Kidney epithelial cell (primary cell): ENCODE measurements at regions not wholly inside any gene's neighbourhood (a gene's known extent, or its start where the extent isn't known, plus 50 kb on each side); places are given as distances from the start of the nearest gene placed in this dataset.

ENCODE experiments used
- DNase-seq: peaks from one replicate; pipeline ENCODE4 v3.0.0-alpha.2; 2010; ENCODE audit warnings: low read depth
- H3K27me3 ChIP-seq: 2 replicates; pipeline ENCODE4 v1.6.0; 2011; ENCODE audit warnings: low read length; ENCODE audit not compliant: control insufficient read depth, insufficient read depth
- H3K36me3 ChIP-seq: 2 replicates; pipeline ENCODE4 v1.5.1; 2011; ENCODE audit warnings: low read length; ENCODE audit not compliant: control insufficient read depth, insufficient read depth
- H3K4me3 ChIP-seq: 2 replicates; pipeline ENCODE4 v1.5.1; 2011; ENCODE audit warnings: low read depth, mild to moderate bottlenecking, control low read depth, low read length
- TF ChIP-seq, protein P1 (sequence below): IDR thresholded peaks from 2 replicates; pipeline ENCODE4 v1.5.1; 2011; ENCODE audit warnings: mild to moderate bottlenecking, moderate library complexity, low read length, control low read depth, inconsistent platforms; ENCODE audit not compliant: insufficient read depth, poor library complexity, severe bottlenecking

DNA sequence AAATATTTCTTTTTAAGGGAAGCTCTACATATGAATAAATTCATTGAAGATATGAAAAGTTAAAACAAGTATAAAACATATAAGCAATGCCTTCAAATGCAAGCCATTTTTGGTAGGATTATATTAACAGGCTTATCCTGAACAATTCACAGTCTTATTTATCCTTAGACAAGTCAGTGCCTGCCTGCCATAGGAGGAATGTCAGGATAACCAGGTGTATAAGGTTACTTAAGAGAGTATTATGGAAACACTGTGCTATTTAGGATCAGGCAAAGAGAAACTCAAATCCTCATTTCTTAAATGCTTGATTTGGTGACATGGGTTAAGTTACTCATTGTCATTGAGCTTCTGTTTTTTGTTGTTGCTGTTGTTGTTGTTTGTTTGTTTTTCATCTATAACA lies 2029.9 kb upstream of the AGA start:
- Histone ChIP-seq H3K4me3 (no peak overlapping the region), H3K27me3 (no peaks in the 10 kb centered on the region), H3K36me3 (no peaks in the 10 kb centered on the region)
- DNase-seq: no peak
- TF ChIP-seq, protein P1, sequence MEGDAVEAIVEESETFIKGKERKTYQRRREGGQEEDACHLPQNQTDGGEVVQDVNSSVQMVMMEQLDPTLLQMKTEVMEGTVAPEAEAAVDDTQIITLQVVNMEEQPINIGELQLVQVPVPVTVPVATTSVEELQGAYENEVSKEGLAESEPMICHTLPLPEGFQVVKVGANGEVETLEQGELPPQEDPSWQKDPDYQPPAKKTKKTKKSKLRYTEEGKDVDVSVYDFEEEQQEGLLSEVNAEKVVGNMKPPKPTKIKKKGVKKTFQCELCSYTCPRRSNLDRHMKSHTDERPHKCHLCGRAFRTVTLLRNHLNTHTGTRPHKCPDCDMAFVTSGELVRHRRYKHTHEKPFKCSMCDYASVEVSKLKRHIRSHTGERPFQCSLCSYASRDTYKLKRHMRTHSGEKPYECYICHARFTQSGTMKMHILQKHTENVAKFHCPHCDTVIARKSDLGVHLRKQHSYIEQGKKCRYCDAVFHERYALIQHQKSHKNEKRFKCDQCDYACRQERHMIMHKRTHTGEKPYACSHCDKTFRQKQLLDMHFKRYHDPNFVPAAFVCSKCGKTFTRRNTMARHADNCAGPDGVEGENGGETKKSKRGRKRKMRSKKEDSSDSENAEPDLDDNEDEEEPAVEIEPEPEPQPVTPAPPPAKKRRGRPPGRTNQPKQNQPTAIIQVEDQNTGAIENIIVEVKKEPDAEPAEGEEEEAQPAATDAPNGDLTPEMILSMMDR: no peak

DNA sequence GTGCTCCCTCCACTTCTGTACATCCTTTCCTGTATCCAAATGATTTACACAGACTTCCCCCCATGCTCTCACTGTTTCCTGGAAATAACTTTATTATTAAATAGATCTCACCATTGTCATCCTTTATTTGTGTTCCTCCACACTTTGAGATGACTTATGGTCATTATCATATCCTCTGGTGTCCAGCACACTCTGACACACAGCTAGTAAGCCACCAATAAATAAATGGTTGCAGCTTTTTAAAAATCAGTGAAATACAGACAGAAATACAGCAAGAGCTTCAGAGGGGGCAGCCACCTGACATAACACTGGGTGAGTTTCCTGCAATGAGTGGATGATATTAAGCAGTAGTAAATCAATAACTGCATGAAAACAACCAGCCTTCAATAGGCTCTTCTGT lies 2036.4 kb upstream of the AGA start:
- TF ChIP-seq, protein P1: no peak
- Histone ChIP-seq H3K36me3 (no peaks in the 10 kb centered on the region), H3K27me3 (no peaks in the 10 kb centered on the region), H3K4me3 (no peak overlapping the region)
- no peak for DNase-seq

DNA sequence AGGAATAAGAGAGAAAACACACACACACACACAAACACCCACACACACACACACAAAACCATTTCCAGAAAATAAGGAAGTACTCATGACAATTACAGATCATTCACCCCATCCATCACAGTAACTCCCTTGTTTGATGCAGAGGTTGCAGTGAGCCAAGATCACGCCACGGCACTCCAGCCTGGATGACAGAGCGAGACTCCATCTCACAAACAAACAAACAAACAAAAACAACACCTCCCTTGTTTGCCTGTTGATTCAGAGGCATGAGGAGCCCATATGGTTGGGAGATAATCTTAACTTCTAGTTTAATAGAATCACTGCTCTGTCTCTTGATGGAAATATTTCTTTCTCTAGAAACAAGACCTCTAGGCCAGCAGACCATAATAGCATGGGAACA lies 2043.5 kb upstream of the AGA start:
- DNase-seq: no peak
- TF ChIP-seq, protein P1: no peak
- no peaks in the 10 kb centered on the region for H3K27me3 ChIP-seq
- no peak overlapping the region for H3K4me3 ChIP-seq
- H3K36me3 ChIP-seq: no peaks in the 10 kb centered on the region

DNA sequence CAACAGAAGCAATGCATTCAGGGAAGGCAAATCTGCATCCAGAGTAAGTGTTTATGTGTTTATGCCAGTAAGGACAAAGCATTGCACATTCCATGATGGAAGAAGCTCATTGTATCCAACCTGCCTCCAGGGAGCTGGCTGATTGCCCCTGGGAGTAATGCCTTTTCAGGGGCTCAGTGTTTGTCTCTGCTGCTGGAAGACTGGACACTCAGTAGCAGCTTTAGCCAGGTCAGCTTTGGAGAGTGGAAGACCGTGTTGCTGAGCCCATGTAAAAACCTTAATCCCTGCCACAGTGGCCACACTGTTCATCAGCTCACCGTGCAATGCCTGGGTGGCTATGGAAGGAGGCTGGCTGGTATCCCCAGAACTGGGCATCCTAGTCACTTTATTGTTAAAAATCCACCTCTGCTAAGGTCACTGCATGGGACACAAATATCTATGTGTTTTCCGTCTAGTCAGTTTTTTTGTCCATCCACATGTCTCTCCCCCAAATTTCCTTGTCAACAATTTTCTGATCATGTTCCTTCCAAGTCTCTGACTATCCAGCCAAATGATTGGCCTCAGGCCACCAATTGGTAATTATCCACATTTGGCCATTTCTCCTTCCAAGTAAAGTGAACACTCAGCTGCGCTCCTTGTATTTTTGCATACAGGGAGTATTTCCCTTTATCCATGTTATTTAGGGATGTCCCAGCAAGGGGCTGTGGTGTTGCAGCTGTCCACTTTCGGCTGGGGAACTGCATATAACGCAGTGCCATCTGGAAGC lies 2044.5 kb upstream of the AGA start:
- Histone ChIP-seq H3K4me3 (no peak overlapping the region), H3K36me3 (no peaks in the 10 kb centered on the region), H3K27me3 (no peaks in the 10 kb centered on the region)
- TF ChIP-seq, protein P1: no peak
- no peak for DNase-seq

DNA sequence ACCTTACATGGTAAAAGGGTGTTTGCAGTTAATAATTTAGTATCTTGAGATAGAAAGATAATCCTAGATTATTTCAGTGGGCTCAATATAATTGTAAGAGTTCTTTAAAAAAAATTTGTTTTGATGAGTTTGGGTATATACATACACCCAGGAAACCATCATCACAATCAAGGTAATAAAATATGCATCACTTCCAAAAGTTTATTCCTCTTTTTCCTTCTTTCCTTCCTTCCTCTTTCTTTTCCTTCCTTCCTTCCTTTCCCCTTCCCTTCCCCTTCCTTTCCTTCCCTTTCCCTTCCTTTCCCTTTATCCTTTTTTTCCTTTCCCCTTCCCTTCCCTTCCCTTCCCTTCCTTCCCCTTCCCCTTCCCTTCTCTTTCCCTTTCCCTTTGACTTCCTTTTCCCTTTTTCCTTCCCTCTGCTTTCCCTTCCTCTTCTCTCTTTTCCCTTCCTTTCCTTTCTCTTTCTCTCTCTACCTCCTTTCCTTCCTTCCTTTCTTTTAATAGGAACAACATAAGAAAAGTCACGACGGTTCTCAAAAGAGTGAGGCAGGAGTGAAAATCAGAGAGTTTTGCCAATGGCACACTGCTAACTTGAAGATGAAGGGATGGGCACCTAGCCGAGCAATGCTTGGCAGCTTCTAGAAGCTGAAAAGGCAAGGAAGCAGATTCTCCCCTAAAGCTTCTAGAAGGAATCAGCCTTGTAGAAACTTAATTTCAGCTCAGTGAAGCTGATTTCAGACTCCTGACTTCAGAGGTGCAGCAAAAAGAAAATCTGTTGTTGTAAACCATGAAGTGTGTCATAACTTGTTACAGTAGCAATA lies 2050.2 kb upstream of the AGA start:
- H3K4me3 ChIP-seq: no peak overlapping the region
- no peaks in the 10 kb centered on the region for H3K27me3 ChIP-seq
- no peaks in the 10 kb centered on the region for H3K36me3 ChIP-seq
- DNase-seq: no peak
- TF ChIP-seq, protein P1: no peak
